GM23338 (cell line): ENCODE measurements at regions not wholly inside any gene's neighbourhood (a gene's known extent, or its start where the extent isn't known, plus 50 kb on each side); places are given as distances from the start of the nearest gene placed in this dataset.
"Not testable (repeated sequence)": the region's sequence is repeated elsewhere in the genome, so short reads cannot be mapped to it uniquely, and the experiment has no call there.

Experiments used
- EZH2 ChIP-seq: fragments of 200-600 bp; sonication (generic); IDR thresholded peaks from one replicate; pipeline ENCODE4 v1.8.0; 2017; ENCODE audit warnings: antibody characterized with exemption, mild to moderate bottlenecking, low read depth; ENCODE audit not compliant: unreplicated experiment
- POLR2AphosphoS5 ChIP-seq: IDR thresholded peaks from 2 replicates; pipeline ENCODE4 v1.6.1; 2016; ENCODE audit warnings: antibody characterized with exemption, low read depth
- TF ChIP-seq, protein P1 (sequence below), 2 experiments: fragments of 200-600 bp in 1 of 2; sonication (generic) in 1 of 2; conservative IDR thresholded peaks; 2 replicates each; pipeline versions ENCODE4 v1.5.1 to v1.6.1; 2016 to 2017; ENCODE audit warnings: antibody characterized with exemption in 2 of 2, low read depth in 2 of 2, mild to moderate bottlenecking in 2 of 2, moderate library complexity in 1 of 2

- TF ChIP-seq, protein P1, sequence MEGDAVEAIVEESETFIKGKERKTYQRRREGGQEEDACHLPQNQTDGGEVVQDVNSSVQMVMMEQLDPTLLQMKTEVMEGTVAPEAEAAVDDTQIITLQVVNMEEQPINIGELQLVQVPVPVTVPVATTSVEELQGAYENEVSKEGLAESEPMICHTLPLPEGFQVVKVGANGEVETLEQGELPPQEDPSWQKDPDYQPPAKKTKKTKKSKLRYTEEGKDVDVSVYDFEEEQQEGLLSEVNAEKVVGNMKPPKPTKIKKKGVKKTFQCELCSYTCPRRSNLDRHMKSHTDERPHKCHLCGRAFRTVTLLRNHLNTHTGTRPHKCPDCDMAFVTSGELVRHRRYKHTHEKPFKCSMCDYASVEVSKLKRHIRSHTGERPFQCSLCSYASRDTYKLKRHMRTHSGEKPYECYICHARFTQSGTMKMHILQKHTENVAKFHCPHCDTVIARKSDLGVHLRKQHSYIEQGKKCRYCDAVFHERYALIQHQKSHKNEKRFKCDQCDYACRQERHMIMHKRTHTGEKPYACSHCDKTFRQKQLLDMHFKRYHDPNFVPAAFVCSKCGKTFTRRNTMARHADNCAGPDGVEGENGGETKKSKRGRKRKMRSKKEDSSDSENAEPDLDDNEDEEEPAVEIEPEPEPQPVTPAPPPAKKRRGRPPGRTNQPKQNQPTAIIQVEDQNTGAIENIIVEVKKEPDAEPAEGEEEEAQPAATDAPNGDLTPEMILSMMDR (conservative IDR thresholded peaks at IDR 0.05; ENCODE audit: low read depth in 2 of 2) = not testable (repeated sequence)
- TF ChIP-seq POLR2AphosphoS5, EZH2: not testable (repeated sequence)
Measured at GRCh38 chr16:29202025-29202632, 204.4 kb downstream of the NPIPB11 start.
